K562 (cell line): ENCODE measurements at regions not wholly inside any gene's neighbourhood (a gene's known extent, or its start where the extent isn't known, plus 50 kb on each side); places are given as distances from the start of the nearest gene placed in this dataset.

Experiments used
- ATAC-seq: fragments of 200-7000 bp; cut with Tn5 transposase; 3 replicates; pipeline ENCODE4 v1.9.1; 2020; ENCODE audit warnings: moderate library complexity
- BruUV-seq: library from RNA; stranded (reverse); fragments of 400-500 nt; replicated peaks from 2 replicates; lab custom pipeline; 2021; lab: Mats Ljungman, UMichigan
- CTCF ChIA-PET: fragments of 300-600 bp; formaldehyde crosslinking; extraction: SDS; loops from one replicate; lab custom pipeline; 2021; ENCODE audit warnings: low intra/inter-chr PET ratio; lab: Yijun Ruan, JAX
- POLR2A ChIA-PET: fragments of 300-600, 350-650 bp; sonication (Branson Sonifier 250); formaldehyde crosslinking; extraction: SDS; loops from one replicate; lab custom pipeline; 2021; ENCODE audit warnings: antibody characterized with exemption, inconsistent platforms; lab: Yijun Ruan, JAX
- DNase-seq, 4 experiments: peaks; one replicate each; pipeline versions ENCODE4 v3.0.0 to v3.0.0-alpha.2; 2011 to 2018; ENCODE audit warnings: low spot score in 3 of 4, mixed read lengths in 3 of 4; ENCODE audit errors: extremely low read depth in 1 of 4
- FAIRE-seq: peaks from 2 replicates; lab custom pipeline; 2011; peaks lifted over from hg19 to GRCh38; lab: Jason Lieb, UNC
- H2AFZ ChIP-seq: 2 replicates; pipeline ENCODE4 v1.6.0; 2011; ENCODE audit warnings: low read depth, low read length, control low read depth, inconsistent platforms
- H3K27ac ChIP-seq: fragments of 200-600 bp; 3 replicates; pipeline ENCODE4 v1.8.0; 2011; ENCODE audit warnings: low read depth, mild to moderate bottlenecking, control low read depth, inconsistent platforms, low read length, moderate library complexity, mixed read lengths; ENCODE audit errors: extremely low read depth
- H3K27me3 ChIP-seq, 2 experiments: fragments of 300-600 bp in 1 of 2; 2 replicates in 1 of 2; 3 replicates in 1 of 2; pipeline versions ENCODE4 v1.6.0 to v1.8.0; 2011; ENCODE audit warnings: inconsistent platforms in 2 of 2, low read length in 2 of 2, mild to moderate bottlenecking in 1 of 2, mixed read lengths in 1 of 2, moderate library complexity in 1 of 2; ENCODE audit not compliant: control insufficient read depth in 2 of 2, insufficient read depth in 2 of 2
- H3K36me3 ChIP-seq: fragments of 300-600 bp; 3 replicates; pipeline ENCODE4 v1.8.0; 2011; ENCODE audit warnings: mild to moderate bottlenecking, low read length, inconsistent platforms; ENCODE audit not compliant: control insufficient read depth, insufficient read depth
- H3K4me1 ChIP-seq, 2 experiments: fragments of 200-600 bp in 1 of 2; replicated peaks in 1 of 2; 2 replicates in 1 of 2; 3 replicates in 1 of 2; pipeline versions ENCODE4 v1.5.1 to v1.8.0; 2011; ENCODE audit warnings: inconsistent platforms in 2 of 2, low read length in 2 of 2, mild to moderate bottlenecking in 1 of 2, mixed read lengths in 1 of 2, moderate library complexity in 1 of 2; ENCODE audit not compliant: control insufficient read depth in 2 of 2, insufficient read depth in 2 of 2
- H3K4me2 ChIP-seq: 2 replicates; pipeline ENCODE4 v1.6.1; 2011; ENCODE audit warnings: low read length, control low read depth, inconsistent platforms, mixed read lengths; ENCODE audit not compliant: insufficient read depth
- H3K4me3 ChIP-seq: fragments of 200-600 bp; sonication (generic), shearing (Covaris generic); 2 replicates; pipeline ENCODE4 v1.5.1; 2016; ENCODE audit warnings: control low read depth, inconsistent platforms
- H3K79me2 ChIP-seq: fragments of 200-600 bp; 3 replicates; pipeline ENCODE4 v1.8.0; 2011; ENCODE audit warnings: low read length, inconsistent platforms; ENCODE audit not compliant: control insufficient read depth, insufficient read depth
- H3K9ac ChIP-seq, 2 experiments: 2 replicates each; pipeline versions ENCODE4 v1.6.0 to v1.6.1; 2011; ENCODE audit warnings: low read depth in 2 of 2, low read length in 2 of 2, control low read depth in 1 of 2, inconsistent platforms in 1 of 2, mild to moderate bottlenecking in 1 of 2, mixed read lengths in 1 of 2; ENCODE audit not compliant: insufficient read depth in 1 of 2
- H3K9me1 ChIP-seq: one replicate; pipeline ENCODE4 v1.6.0; 2011; ENCODE audit warnings: inconsistent platforms, mild to moderate bottlenecking, low read length, moderate library complexity; ENCODE audit not compliant: control insufficient read depth, insufficient read depth
- H3K9me3 ChIP-seq: replicated peaks from 2 replicates; pipeline ENCODE4 v1.5.1; 2011; ENCODE audit warnings: low read depth, low read length, inconsistent platforms; ENCODE audit not compliant: control insufficient read depth, insufficient read depth
- H4K20me1 ChIP-seq: replicated peaks from 2 replicates; pipeline ENCODE4 v1.6.1; 2011; ENCODE audit warnings: low read length, inconsistent platforms, mixed read lengths; ENCODE audit not compliant: control insufficient read depth, insufficient read depth
- CBFA2T3 ChIP-seq: fragments of 450-650 bp; IDR thresholded peaks from 2 replicates; pipeline ENCODE4 v1.6.1; 2017
- CBX8 ChIP-seq: fragments of 200-600 bp; sonication (generic); IDR thresholded peaks from 2 replicates; pipeline ENCODE4 v1.6.1; 2012; ENCODE audit warnings: borderline replicate concordance, mixed run types, low read depth, mild to moderate bottlenecking, moderate library complexity, mixed read lengths, low read length, control low read depth, inconsistent platforms; ENCODE audit not compliant: poor library complexity, severe bottlenecking; ENCODE audit errors: extremely low read depth
- ESRRA ChIP-seq: fragments of 450-650 bp; IDR thresholded peaks from 2 replicates; pipeline ENCODE4 v1.6.1; 2014; ENCODE audit warnings: low read depth, mild to moderate bottlenecking, moderate library complexity, borderline replicate concordance
- FOSL1 ChIP-seq: fragments of 200-800 bp; sonication (Bioruptor generic); conservative IDR thresholded peaks from 2 replicates; pipeline ENCODE4 v1.6.1; 2016; ENCODE audit warnings: missing genetic modification characterization, missing compliant biosample characterization
- GTF2F1 ChIP-seq: IDR thresholded peaks from 2 replicates; pipeline ENCODE4 v1.6.1; 2011; ENCODE audit warnings: low read depth, low read length, improper control_type of control experiment
- MCM7 ChIP-seq, 2 experiments: fragments of 450-650 bp; IDR thresholded peaks; 2 replicates each; pipeline ENCODE4 v1.6.1; 2016 to 2018
- NR4A1 ChIP-seq, 2 experiments: fragments of 250-450 bp in 1 of 2; fragments of 450-650 bp in 1 of 2; sonication (Bioruptor Pico) in 1 of 2; IDR thresholded peaks; 2 replicates each; pipeline versions ENCODE4 v1.4.0 to v1.6.1; 2016 to 2020; ENCODE audit warnings: mild to moderate bottlenecking in 2 of 2, missing compliant biosample characterization in 1 of 2, missing genetic modification characterization in 1 of 2, moderate library complexity in 1 of 2
- RUNX1 ChIP-seq: sonication (generic); IDR thresholded peaks from 2 replicates; pipeline ENCODE4 v1.6.1; 2016; ENCODE audit warnings: antibody characterized with exemption, low read depth
- TEAD1 ChIP-seq, 2 experiments: fragments of 450-650 bp in 1 of 2; sonication (generic) in 1 of 2; formaldehyde crosslinking; IDR thresholded peaks; 2 replicates each; pipeline versions ENCODE4 v1.4.0 to v1.8.0; 2020 to 2022; ENCODE audit warnings: mild to moderate bottlenecking in 2 of 2, missing genetic modification reagents in 1 of 2
- ZBTB8A ChIP-seq: fragments of 450-650 bp; IDR thresholded peaks from 2 replicates; pipeline ENCODE4 v1.6.1; 2018; ENCODE audit warnings: mild to moderate bottlenecking, moderate library complexity; ENCODE audit not compliant: partially characterized antibody
- ZNF644 ChIP-seq: fragments of 200-800 bp; sonication (Bioruptor generic); IDR thresholded peaks from 2 replicates; pipeline ENCODE4 v1.6.1; 2016; ENCODE audit warnings: low read depth, missing genetic modification characterization, missing compliant biosample characterization
- WGBS: fragments of 100-300 bp; shearing (Covaris generic); methylation state at CpG from one replicate; pipeline ENCODE4 v1.1.6; 2016; ENCODE audit warnings: low coverage, mixed read lengths; ENCODE audit not compliant: insufficient coverage; ENCODE audit errors: missing lambda C conversion rate; 5-methylcytosine and 5-hydroxymethylcytosine counted together
- in situ Hi-C: fragments of 300-500 bp; cut with MboI; formaldehyde crosslinking; loops from 4 replicates; pipeline ENCODE4 v1.15.0; 2018; ENCODE audit warnings: inconsistent platforms, mixed read lengths
- intact Hi-C: fragments of 100-400 bp; cut with micrococcal nuclease; formaldehyde crosslinking; loops from 2 replicates; pipeline ENCODE4 v1.14.2; 2022
- TF ChIP-seq, protein P1 (sequence below): fragments of 250-450 bp; sonication (Bioruptor Pico); IDR thresholded peaks from 2 replicates; pipeline ENCODE4 v1.5.0; 2020; ENCODE audit warnings: mild to moderate bottlenecking, borderline replicate concordance
- TF ChIP-seq, protein P2 (sequence below): sonication (generic); formaldehyde crosslinking; IDR thresholded peaks from 2 replicates; pipeline ENCODE4 v1.8.1; 2023; ENCODE audit warnings: missing genetic modification reagents, mild to moderate bottlenecking, borderline replicate concordance
- TF ChIP-seq, protein P3 (sequence below), 3 experiments: fragments of 200-800 bp in 1 of 3; sonication (Bioruptor generic) in 1 of 3; sonication (generic) in 1 of 3; formaldehyde crosslinking in 1 of 3; IDR thresholded peaks; 2 replicates each; pipeline versions ENCODE4 v1.6.1 to v1.8.0; 2016 to 2022; ENCODE audit warnings: mild to moderate bottlenecking in 2 of 3, missing compliant biosample characterization in 2 of 3, missing genetic modification characterization in 2 of 3, missing genetic modification reagents in 1 of 3

DNA sequence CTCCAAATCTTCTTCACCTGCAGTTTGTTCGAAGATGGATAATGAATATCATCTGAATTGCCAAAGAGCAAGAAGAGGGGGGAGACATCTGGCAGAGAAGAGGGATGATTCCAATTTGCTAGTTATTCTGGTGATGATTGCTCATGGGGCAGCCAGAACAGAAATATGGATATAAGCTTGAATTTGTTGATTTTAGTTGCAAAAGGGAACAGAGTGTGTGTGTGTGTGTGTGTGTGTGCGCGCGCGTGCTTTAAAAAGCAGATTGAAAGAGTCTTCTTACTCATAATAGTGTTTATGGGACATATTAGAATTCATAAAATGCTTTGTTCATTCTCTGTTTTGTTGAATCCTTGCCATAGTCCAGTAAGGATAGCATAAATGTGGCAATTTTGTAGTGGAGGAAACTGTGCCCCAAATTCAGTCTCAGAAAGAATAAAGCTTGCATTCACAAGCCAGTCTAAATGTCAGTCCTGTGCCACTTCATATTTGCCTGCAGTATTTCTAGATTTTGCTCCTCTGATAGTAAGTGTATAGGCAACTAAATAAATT, 436.3 kb upstream of the KLF4 start:
- DNase-seq (no peak), FAIRE-seq (no peak), ATAC-seq (no peak)
- Histone ChIP-seq H3K9me1 (no peaks in the 10 kb centered on the region), H2AFZ (no peak overlapping the region), H3K79me2 (no peaks in the 10 kb centered on the region), H3K4me3 (no peak overlapping the region), H3K36me3 (no peaks in the 10 kb centered on the region), H3K27me3 (no peaks in the 10 kb centered on the region), H3K27ac (no peak overlapping the region), H4K20me1 (no peaks in the 10 kb centered on the region), H3K9me3 (no peaks in the 10 kb centered on the region), H3K4me1 (no peaks in the 10 kb centered on the region), H3K9ac (no peak overlapping the region), H3K4me2 (no peak overlapping the region)
- intact Hi-C loops = no loop called here
- no TSS peak for BruUV-seq
- CTCF ChIA-PET = no interaction called here
- in situ Hi-C loops = no loop called here
- 40% methylated on average over 2 of the region's 5 CpGs for WGBS
- POLR2A ChIA-PET = no interaction called here
- TF ChIP-seq TEAD1 (CRISPR knock-in tag; IDR thresholded peaks at IDR 0.05) (no peak), CBX8 (no peak), GTF2F1 (no peak), CBFA2T3 (no peak), MCM7 (IDR thresholded peaks at IDR 0.05) (no peak), ZNF644 (tag) (no peak), NR4A1 (CRISPR knock-in tag; IDR thresholded peaks at IDR 0.05) (no peak), NR4A1 (tag; IDR thresholded peaks at IDR 0.05) (no peak), RUNX1 (no peak), ESRRA (no peak), FOSL1 (no peak), ZBTB8A (no peak)
- TF ChIP-seq, protein P1, sequence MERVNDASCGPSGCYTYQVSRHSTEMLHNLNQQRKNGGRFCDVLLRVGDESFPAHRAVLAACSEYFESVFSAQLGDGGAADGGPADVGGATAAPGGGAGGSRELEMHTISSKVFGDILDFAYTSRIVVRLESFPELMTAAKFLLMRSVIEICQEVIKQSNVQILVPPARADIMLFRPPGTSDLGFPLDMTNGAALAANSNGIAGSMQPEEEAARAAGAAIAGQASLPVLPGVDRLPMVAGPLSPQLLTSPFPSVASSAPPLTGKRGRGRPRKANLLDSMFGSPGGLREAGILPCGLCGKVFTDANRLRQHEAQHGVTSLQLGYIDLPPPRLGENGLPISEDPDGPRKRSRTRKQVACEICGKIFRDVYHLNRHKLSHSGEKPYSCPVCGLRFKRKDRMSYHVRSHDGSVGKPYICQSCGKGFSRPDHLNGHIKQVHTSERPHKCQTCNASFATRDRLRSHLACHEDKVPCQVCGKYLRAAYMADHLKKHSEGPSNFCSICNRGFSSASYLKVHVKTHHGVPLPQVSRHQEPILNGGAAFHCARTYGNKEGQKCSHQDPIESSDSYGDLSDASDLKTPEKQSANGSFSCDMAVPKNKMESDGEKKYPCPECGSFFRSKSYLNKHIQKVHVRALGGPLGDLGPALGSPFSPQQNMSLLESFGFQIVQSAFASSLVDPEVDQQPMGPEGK (CRISPR knock-in tag) = no peak
- TF ChIP-seq, protein P2, sequence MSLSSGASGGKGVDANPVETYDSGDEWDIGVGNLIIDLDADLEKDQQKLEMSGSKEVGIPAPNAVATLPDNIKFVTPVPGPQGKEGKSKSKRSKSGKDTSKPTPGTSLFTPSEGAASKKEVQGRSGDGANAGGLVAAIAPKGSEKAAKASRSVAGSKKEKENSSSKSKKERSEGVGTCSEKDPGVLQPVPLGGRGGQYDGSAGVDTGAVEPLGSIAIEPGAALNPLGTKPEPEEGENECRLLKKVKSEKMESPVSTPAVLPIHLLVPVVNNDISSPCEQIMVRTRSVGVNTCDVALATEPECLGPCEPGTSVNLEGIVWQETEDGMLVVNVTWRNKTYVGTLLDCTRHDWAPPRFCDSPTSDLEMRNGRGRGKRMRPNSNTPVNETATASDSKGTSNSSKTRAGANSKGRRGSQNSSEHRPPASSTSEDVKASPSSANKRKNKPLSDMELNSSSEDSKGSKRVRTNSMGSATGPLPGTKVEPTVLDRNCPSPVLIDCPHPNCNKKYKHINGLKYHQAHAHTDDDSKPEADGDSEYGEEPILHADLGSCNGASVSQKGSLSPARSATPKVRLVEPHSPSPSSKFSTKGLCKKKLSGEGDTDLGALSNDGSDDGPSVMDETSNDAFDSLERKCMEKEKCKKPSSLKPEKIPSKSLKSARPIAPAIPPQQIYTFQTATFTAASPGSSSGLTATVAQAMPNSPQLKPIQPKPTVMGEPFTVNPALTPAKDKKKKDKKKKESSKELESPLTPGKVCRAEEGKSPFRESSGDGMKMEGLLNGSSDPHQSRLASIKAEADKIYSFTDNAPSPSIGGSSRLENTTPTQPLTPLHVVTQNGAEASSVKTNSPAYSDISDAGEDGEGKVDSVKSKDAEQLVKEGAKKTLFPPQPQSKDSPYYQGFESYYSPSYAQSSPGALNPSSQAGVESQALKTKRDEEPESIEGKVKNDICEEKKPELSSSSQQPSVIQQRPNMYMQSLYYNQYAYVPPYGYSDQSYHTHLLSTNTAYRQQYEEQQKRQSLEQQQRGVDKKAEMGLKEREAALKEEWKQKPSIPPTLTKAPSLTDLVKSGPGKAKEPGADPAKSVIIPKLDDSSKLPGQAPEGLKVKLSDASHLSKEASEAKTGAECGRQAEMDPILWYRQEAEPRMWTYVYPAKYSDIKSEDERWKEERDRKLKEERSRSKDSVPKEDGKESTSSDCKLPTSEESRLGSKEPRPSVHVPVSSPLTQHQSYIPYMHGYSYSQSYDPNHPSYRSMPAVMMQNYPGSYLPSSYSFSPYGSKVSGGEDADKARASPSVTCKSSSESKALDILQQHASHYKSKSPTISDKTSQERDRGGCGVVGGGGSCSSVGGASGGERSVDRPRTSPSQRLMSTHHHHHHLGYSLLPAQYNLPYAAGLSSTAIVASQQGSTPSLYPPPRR (CRISPR knock-in tag) = no peak
- TF ChIP-seq, protein P3, sequence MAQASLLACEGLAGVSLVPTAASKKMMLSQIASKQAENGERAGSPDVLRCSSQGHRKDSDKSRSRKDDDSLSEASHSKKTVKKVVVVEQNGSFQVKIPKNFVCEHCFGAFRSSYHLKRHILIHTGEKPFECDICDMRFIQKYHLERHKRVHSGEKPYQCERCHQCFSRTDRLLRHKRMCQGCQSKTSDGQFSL (CRISPR knock-in tag; IDR thresholded peaks at IDR 0.05) = no peak
- TF ChIP-seq, protein P3 (tag; IDR thresholded peaks at IDR 0.05) = no peak
